ENCODE measurements at regions not wholly inside any gene's neighbourhood (a gene's known extent, or its start where the extent isn't known, plus 50 kb on each side); places are given as distances from the start of the nearest gene placed in this dataset.

DNA sequence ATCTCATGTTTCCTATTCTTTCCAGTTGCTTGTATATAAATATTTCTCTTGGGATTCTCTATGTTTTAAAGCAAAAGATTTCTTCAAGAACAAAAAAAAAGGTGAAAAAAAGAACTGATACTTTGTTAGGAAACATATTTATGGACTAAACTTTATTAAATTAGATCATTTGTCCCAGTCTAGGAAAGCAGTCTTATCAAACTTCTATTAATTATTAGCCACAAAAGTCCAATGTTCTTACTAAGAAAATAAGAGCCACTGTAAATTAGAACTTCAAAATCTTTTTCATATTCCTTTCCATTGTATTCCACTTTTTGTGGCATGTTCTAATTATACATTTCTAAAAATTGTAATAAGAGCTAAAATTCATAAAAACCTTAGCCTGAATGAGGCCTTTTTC, 175.2 kb downstream of the TYW3 start:
- no peak for DNase-seq (ENCODE audit: low spot score)
- Histone ChIP-seq H3K36me3 (replicated peaks in 1 of 2; ENCODE audit: control insufficient read depth in 1 of 2, insufficient read depth in 2 of 2, low read length in 2 of 2) (no peaks in the 10 kb centered on the region), H3K27ac (ENCODE audit: extremely low read length, insufficient read depth, low read length) (no peak overlapping the region), H3K79me2 (ENCODE audit: insufficient read depth, low read length) (no peaks in the 10 kb centered on the region), H3K9me3 (ENCODE audit: low read length) (peaks cover 9% of the 10 kb centered on the region; the same call in 1 of the 2 replicates), H3K9ac (ENCODE audit: insufficient read depth, low read depth, low read length) (no peak overlapping the region), H2AFZ (ENCODE audit: low read length) (no peak overlapping the region), H3K4me2 (ENCODE audit: low read depth, low read length) (no peak overlapping the region), H3K27me3 (ENCODE audit: control insufficient read depth in 1 of 2, insufficient read depth in 2 of 2, low read length in 2 of 2) (no peaks in the 10 kb centered on the region), H3K4me3 (replicated peaks in 1 of 3; ENCODE audit: insufficient read depth in 1 of 3, low read depth in 2 of 3, low read length in 3 of 3) (no peak overlapping the region), H4K20me1 (ENCODE audit: insufficient read depth, low read length) (no peaks in the 10 kb centered on the region), H3K4me1 (ENCODE audit: insufficient read depth, low read length) (no peaks in the 10 kb centered on the region)
- CTCF ChIA-PET (ENCODE audit: low intra/inter-chr PET ratio, low total read pairs) = no interaction called here
- TF ChIP-seq, protein P1, sequence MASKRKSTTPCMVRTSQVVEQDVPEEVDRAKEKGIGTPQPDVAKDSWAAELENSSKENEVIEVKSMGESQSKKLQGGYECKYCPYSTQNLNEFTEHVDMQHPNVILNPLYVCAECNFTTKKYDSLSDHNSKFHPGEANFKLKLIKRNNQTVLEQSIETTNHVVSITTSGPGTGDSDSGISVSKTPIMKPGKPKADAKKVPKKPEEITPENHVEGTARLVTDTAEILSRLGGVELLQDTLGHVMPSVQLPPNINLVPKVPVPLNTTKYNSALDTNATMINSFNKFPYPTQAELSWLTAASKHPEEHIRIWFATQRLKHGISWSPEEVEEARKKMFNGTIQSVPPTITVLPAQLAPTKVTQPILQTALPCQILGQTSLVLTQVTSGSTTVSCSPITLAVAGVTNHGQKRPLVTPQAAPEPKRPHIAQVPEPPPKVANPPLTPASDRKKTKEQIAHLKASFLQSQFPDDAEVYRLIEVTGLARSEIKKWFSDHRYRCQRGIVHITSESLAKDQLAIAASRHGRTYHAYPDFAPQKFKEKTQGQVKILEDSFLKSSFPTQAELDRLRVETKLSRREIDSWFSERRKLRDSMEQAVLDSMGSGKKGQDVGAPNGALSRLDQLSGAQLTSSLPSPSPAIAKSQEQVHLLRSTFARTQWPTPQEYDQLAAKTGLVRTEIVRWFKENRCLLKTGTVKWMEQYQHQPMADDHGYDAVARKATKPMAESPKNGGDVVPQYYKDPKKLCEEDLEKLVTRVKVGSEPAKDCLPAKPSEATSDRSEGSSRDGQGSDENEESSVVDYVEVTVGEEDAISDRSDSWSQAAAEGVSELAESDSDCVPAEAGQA (IDR thresholded peaks at IDR 0.05; ENCODE audit: low read depth) = no peak
- TF ChIP-seq, protein P1 (CRISPR knock-in tag; IDR thresholded peaks at IDR 0.05; ENCODE audit: borderline replicate concordance) = no peak
- TF ChIP-seq, protein P2, sequence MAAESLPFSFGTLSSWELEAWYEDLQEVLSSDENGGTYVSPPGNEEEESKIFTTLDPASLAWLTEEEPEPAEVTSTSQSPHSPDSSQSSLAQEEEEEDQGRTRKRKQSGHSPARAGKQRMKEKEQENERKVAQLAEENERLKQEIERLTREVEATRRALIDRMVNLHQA (CRISPR knock-in tag; IDR thresholded peaks at IDR 0.05) = no peak
- TF ChIP-seq ZNF709 (CRISPR knock-in tag; IDR thresholded peaks at IDR 0.05) = no peak
- BruUV-seq (replicated peaks) = no TSS peak
- no peak for ATAC-seq
- in situ Hi-C loops (cut with HindIII; ENCODE audit: extremely low pct_ligation_motif_present, low pct_unique_long_range_greater_than_20kb) = no loop called here
- no peak for FAIRE-seq
- intact Hi-C loops (cut with micrococcal nuclease; ENCODE audit: unreplicated experiment) = no loop called here
- POLR2A ChIA-PET = no interaction called here
